Astrocyte of the spinal cord (primary cell): ENCODE measurements at regions not wholly inside any gene's neighbourhood (a gene's known extent, or its start where the extent isn't known, plus 50 kb on each side); places are given as distances from the start of the nearest gene placed in this dataset.

Experiments used
- DNase-seq: peaks from one replicate; pipeline ENCODE4 v3.0.0; 2011; ENCODE audit warnings: low read depth, low spot score
- H3K4me3 ChIP-seq: 2 replicates; pipeline ENCODE4 v1.5.1; 2011; ENCODE audit warnings: low read depth, mild to moderate bottlenecking, low read length, moderate library complexity
- in situ Hi-C: cut with HindIII; loops from 2 replicates; pipeline ENCODE4 v1.10.0; 2017; ENCODE audit warnings: low sequenced_read_pairs
- TF ChIP-seq, protein P1 (sequence below): IDR thresholded peaks from 2 replicates; pipeline ENCODE4 v1.5.1; 2012; ENCODE audit warnings: low read depth, mild to moderate bottlenecking, low read length, inconsistent platforms

DNA sequence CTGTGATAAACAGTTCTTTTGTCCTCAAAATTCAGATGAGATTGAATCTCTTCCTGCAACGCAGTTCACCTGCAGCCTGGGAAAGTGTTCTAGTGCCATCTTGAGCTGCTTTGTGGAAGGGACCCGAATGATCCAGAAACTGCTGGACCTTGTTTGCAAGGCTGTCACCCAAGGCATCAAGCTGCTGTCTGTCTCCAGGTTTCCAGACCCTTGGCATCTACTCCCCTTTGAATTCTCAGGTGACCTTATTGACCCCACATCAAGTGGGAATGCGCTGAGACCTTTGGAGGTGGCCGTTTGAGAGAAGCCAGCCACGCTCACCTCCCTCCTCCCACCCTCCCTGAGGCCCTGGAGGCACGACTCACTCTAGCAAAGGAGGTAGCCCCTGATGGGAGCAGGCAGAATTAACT lies 112.5 kb downstream of the EDN3 start:
- TF ChIP-seq, protein P1, sequence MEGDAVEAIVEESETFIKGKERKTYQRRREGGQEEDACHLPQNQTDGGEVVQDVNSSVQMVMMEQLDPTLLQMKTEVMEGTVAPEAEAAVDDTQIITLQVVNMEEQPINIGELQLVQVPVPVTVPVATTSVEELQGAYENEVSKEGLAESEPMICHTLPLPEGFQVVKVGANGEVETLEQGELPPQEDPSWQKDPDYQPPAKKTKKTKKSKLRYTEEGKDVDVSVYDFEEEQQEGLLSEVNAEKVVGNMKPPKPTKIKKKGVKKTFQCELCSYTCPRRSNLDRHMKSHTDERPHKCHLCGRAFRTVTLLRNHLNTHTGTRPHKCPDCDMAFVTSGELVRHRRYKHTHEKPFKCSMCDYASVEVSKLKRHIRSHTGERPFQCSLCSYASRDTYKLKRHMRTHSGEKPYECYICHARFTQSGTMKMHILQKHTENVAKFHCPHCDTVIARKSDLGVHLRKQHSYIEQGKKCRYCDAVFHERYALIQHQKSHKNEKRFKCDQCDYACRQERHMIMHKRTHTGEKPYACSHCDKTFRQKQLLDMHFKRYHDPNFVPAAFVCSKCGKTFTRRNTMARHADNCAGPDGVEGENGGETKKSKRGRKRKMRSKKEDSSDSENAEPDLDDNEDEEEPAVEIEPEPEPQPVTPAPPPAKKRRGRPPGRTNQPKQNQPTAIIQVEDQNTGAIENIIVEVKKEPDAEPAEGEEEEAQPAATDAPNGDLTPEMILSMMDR, result no peak
- in situ Hi-C loops, result no loop called here
- H3K4me3 ChIP-seq, result no peak overlapping the region
- no peak for DNase-seq

DNA sequence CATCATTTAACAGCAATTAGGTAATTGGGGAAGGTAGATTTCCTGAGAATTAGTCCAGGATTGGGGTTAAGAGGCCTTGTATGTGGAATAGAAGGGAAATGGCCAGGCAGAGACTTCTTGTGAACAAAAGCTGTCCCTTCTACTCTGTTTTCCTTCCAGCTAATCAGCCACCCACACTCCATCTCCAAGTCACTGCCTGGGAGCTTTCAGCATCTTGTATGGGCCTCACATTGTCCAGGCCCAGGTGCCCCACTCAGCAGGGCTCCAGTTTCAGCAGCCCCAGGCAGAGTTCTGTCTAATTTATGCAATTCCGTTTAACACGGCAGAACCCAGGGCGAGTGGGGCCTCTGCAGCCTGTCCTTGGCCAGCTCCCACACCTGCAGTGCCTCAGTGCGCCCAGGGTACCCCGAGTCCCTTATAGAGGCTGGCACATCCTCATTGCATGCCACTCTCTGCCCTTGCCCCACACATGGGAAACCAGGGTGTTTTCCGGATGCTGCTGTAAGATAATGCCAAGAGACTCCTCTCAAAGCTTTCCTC lies 113.0 kb downstream of the EDN3 start:
- no peak overlapping the region for H3K4me3 ChIP-seq
- DNase-seq, result no peak
- in situ Hi-C loops, result no loop called here
- TF ChIP-seq, protein P1, result no peak

DNA sequence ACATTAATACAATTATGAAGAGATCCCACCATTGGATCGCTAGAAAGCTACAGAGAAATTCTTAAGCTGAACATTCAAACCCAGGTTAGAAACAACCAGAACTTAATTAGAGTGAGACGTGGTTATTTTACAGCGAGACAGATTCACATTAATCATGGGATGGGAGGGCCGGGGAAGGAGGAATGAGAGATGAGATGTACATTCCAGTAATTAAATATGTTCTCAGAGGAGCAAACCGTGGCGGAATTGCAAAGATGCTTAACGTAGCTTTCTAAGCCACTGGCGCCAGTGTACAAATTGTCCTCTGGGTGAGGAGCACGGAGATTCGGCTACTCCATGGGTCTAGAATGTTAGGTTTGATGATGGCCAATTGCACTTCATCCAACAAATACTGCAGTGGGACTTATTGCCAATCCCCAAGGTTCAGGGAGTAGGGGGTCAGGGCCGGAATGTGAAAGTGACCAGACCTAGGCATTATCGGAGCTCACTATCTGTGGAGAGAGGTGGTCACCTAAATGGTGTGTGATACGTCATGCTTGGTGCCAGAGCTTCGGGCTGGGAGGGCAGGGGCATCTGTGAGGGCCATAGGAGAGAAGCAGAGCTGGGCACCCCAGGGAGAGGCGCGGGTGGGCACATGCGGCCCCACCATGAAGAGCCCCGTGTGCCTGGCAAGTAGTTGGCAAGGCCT lies 114.7 kb downstream of the EDN3 start:
- H3K4me3 ChIP-seq, result no peak overlapping the region
- TF ChIP-seq, protein P1, result no peak
- in situ Hi-C loops, result no loop called here
- no peak for DNase-seq

DNA sequence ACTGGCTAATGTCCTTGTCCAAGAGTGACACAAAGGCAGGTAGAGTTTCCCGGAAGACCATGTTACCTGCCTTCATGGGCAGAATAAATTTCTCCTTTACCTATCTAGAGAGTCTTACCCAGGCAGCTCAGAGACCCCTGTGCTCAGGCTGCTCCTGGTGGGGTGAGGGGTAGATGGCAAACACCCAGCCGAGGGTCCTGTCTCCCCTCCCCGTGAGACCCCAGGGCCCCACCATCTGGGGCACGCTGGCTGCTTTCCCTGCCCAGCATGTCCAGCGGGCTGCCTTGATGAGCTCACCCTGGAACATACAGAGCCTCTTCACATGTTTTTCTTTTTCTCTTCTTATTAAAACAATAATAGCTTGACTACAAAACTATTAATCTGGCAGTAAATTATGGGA lies 116.5 kb downstream of the EDN3 start:
- DNase-seq, result no peak
- TF ChIP-seq, protein P1, result no peak
- H3K4me3 ChIP-seq, result no peak overlapping the region
- in situ Hi-C loops, result no loop called here

DNA sequence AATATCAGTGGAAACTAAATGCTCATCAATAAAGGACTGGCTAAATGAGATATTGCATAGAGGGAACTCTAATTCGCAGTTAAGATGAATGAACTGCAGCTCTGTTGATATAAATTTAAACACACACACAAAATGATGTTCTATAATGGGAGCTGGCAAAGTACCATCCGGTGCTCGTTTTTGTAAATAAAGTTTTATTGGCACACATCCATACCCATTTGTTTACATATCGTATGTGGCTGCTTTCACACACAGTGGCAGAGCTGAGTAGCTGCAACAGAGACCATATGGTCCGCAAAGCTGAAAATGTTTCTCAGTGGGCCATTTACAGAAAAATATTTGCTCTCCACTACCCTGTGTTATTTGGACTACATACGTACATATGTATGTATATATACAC lies 120.7 kb downstream of the EDN3 start:
- in situ Hi-C loops, result no loop called here
- DNase-seq, result no peak
- TF ChIP-seq, protein P1, result no peak
- no peak overlapping the region for H3K4me3 ChIP-seq

DNA sequence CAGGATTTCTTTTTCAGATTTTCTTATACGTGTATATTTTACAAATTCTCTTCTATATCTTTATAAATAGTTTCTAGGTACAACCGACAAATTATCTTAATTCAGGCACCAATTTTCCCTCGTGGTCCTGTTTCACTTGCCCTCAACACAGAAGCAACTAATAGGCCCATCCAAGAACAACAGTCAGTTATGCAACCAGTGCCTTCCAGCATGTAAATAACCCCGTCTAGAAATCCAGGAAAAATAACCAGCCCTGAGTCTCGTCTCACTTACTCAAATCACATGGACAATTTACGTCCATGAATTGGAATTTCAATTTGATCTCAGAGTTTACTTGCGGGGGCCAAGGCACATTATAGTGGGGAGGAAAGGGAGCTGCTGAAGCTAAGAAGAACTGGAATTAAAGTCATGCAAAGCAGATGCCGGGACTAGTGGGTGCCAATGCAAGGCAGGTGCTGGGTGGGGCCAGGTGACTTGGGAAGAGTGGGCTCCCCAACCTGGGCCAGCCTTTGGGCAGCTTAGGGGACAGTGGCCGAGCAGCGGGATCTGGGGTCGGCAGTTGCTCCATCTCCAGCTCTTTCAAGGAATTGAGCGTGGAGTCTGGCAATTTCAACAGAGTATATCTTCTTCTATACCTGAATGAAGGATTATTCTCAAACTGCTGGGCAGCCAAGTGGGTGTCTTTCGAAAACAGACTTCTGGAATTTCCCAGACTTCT lies 121.7 kb downstream of the EDN3 start:
- no peak overlapping the region for H3K4me3 ChIP-seq
- TF ChIP-seq, protein P1, result no peak
- in situ Hi-C loops, result no loop called here
- DNase-seq, result no peak
